ENCODE measurements at regions not wholly inside any gene's neighbourhood (a gene's known extent, or its start where the extent isn't known, plus 50 kb on each side); places are given as distances from the start of the nearest gene placed in this dataset.

GRCh38 chr9:2297771-2298170, 282.6 kb downstream of the SMARCA2 start:
- TF ChIP-seq CTCF (IDR thresholded peaks at IDR 0.05) (no peak), POLR2A (IDR thresholded peaks at IDR 0.05) (no peak)

Measured in testis (tissue), 2 donors.